HG03066 (cell line): ENCODE measurements at regions not wholly inside any gene's neighbourhood (a gene's known extent, or its start where the extent isn't known, plus 50 kb on each side); places are given as distances from the start of the nearest gene placed in this dataset.
"Not testable (repeated sequence)": the region's sequence is repeated elsewhere in the genome, so short reads cannot be mapped to it uniquely, and the experiment has no call there.

Experiments used
- ATAC-seq: cut with Tn5 transposase; IDR thresholded peaks from one replicate; pipeline ENCODE4 v1.9.1; 2021; ENCODE audit warnings: low read depth; ENCODE audit not compliant: unreplicated experiment

DNA sequence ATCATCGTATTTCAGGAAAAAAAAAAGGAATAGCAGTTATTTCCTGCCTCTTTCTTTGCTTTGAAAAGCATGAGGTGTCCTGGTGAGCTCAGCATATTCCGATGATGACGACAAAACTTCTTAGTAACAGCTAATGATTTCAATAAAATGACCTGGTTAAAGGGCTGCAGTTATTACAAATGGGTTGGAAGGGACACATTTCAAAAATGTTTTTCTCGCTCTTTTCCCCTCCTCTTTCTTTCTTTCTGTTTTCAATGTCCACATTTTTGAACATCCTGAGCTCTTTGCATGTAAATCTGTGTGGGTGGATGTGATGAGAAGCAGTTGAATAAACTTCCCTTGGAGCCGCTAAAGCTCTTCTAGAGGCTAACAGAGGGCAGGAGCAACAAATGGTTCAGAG, 186.8 kb upstream of the SLC27A6 start:
- no peak for ATAC-seq

GRCh38 chr5:128782446-128782845, 182.8 kb upstream of the SLC27A6 start:
- no peak for ATAC-seq

DNA sequence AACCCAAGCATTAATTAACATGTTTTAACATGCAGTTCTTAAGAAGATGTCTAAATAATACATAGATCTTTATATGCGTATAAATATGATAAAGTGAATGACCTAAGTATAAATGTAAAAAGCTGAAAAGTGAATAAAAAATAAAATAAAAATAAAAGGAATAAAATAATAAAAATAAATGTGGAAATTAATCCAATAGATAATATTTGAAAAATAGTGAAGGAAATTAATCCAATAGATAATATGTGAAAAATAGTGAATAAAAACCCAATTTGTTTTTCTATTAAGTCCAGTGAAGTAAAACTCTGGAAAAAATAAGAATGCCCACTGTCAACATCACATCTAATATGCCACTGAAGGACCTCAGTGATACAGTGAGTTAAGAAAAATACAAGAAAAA, 180.6 kb upstream of the SLC27A6 start:
- no peak for ATAC-seq

DNA sequence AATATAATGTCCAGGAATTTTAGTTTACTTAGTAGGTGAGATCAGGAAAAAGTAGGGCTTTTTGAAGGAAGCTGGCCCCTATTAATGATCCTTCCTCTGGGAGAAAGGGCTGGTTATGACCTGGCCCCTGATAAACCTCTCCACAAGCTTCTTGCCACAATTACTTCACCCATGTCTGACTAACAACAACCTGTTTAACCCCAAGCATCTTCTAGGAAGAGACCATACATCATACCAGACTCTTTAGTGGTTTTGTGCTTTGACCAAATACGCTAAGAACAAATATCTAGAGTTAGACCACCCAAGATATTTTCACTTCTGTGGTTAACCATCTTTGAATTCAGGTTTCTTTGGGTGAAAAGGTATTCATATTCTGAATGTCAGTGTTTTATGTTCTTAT, 174.0 kb upstream of the SLC27A6 start:
- ATAC-seq, result no peak

DNA sequence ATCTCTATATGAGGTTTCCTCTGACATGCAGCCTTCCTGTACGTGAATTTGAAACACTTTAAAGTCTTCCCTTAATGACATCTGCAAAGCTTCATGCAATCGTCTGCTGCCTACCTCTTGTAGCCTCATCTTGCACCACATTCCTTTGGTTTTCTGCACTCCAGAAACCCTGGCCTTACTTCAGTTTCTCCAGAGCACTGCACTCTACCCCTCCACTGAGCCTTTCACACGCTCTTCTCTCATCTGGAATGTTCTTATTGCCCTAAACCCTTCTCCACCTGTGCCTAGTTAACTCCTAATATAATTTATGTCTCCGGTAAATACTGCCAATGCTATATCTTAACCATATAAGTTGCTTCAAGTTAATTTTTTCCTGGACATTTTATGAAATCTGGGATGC, 168.8 kb upstream of the SLC27A6 start:
- ATAC-seq, result no peak

GRCh38 chr5:128798871-128799270, 166.4 kb upstream of the SLC27A6 start:
- ATAC-seq, result no peak

- ATAC-seq, result no peak
Observed at GRCh38 chr5:128799945-128800344, 165.3 kb upstream of the SLC27A6 start.

DNA sequence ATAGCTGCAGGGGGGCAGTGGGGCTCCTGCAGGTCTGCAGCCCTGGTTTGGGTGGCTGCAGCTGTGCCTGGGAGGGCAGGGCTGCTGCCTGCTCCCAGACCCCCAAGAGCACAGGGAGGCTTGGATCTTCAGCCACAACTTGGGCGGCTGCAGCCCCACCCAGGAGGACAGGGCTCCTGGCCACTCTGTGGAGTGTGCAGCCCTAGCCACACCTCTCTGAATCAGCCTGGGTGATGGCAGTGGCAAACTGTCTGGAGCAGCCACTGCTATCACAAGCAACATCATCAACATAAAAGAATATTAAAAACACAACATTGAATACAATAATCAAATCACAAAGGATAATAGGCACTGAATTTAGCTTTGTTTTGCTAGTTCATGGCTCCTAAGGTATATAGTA, 164.9 kb upstream of the SLC27A6 start:
- no peak for ATAC-seq

DNA sequence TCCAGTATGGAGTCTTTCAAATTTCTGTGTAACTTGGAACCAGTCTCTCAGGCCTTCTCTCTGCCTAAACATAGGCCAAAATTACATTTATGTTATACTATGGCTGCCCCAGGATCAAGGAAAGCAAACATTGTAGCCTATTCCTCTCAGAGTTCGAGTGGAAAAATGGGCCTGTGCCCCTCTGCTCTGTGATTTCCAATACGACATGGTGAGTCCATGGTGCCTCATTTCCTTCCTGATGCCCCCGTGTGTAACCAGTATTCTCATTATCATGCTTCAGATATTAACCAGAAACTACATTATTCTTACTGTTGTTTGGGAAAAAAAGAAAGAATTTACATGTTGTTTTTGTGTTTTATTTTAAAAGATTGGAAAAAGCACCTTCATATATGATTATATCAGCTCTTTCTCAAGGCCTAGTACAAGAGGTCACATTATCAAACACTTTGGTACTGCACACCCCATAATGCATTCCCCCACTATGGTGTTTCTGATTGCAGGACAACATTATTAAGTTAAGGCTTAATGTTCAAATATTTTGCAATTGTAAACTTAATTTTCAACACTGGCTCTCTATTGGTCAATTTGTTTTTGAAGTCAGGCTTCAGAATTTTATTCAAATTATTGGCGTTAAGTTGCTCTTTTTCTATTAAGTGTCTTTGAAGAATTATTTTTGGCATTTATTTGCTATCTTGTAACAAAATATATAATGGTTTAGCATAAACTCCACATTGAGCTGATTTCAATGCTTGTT, 151.8 kb upstream of the SLC27A6 start:
- no peak for ATAC-seq

DNA sequence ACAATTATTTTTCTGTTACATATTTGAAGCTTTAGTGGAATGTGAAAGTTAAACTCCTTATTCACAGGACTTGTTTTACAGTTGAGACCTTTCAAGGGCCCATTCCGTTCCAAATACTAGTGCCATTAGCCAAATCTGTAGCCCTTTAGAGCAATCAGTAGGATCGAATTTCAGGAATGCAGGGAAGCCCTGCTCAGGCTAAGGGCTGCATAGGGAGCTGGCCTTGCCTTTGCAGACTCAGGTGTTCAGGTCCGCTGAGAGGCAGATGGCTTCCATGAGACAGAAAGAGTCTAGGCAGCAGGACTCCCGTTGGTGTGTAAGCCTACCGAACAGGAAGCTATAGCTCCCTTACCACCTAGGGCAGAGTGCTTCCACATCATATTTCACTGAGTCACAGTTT, 150.1 kb upstream of the SLC27A6 start:
- ATAC-seq, result no peak

DNA sequence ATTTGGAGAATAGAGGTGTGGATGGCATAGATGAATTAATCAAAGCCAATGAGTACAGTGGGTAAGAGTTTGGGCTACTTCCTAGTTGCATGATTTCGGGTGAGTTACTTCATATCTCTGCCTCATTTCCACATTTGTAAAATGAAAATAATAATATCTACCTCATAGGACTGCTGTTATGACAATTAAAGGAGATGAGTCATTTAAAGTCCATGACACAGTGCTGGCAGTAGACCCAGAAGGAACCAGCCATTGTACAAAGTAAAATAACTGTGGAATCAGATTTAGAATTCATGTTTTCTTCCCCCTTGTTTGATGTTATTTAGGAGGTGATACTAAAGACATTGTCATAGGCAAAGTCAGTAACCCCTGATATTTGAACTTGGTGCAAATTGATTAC, 139.5 kb upstream of the SLC27A6 start:
- ATAC-seq, result no peak

- ATAC-seq, result no peak
Observed at GRCh38 chr5:128826275-128826674, 139.0 kb upstream of the SLC27A6 start.

GRCh38 chr5:128836571-128836970, 128.7 kb upstream of the SLC27A6 start:
- no peak for ATAC-seq

DNA sequence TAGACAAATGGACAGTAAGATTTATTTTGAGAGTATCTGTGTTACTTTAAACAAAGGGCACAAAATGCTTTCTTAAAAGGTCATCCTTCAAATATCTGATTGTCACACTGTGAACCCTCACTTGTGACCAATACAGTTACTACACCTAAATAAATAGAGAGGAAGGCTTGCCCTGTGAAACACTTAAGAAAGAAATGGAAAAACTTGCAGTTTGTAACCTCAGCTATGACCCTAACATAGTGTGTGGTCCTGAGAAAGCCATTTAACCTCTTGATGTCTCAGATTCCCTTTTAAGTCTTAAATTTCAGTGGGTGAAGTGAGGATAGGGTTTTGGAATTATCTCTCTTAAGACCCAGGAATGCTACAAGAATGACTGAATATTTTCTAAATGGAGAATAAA, 126.7 kb upstream of the SLC27A6 start:
- ATAC-seq, result no peak

DNA sequence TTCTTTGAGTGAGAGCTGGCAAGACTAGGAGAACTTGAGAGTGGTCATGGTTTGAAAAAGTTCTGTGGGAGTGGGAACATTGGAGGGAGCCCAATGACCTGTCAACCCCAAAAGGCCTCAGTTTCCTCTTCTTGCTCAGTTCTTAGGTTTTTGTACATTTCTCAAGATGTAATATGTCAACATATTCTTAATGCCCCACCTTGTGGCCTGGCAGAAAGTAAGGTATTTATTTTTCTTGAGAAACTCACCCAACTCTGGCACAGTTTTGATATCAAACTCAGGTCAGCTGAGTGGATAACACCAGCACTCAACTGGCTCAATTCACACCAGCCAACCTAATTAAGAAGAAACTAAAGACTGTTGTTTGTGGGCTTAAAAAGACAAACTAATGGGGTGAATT, 123.0 kb upstream of the SLC27A6 start:
- no peak for ATAC-seq

- ATAC-seq, result no peak
Observed at GRCh38 chr5:128844354-128844923, 120.8 kb upstream of the SLC27A6 start.

DNA sequence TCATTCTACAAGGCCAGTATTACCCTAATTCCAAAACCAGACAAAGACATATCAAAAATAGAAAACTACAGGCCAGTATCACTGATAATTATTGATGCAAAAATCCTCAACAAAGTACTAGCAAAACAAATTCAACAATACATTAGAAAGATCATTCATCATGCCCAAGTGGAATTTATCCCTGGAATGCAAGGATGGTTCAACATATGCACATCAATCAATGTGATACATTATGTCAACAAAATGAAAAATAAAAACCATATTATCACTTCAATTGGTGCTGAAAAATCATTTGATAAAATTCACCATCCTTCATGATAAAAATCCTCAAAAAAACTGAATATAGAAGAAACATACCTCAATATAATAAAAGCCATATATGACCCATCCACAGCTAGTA, 115.2 kb upstream of the SLC27A6 start:
- ATAC-seq, result no peak

GRCh38 chr5:128854931-128855330, 110.4 kb upstream of the SLC27A6 start:
- ATAC-seq, result no peak

GRCh38 chr5:128857076-128857677, 108.1 kb upstream of the SLC27A6 start:
- no peak for ATAC-seq

DNA sequence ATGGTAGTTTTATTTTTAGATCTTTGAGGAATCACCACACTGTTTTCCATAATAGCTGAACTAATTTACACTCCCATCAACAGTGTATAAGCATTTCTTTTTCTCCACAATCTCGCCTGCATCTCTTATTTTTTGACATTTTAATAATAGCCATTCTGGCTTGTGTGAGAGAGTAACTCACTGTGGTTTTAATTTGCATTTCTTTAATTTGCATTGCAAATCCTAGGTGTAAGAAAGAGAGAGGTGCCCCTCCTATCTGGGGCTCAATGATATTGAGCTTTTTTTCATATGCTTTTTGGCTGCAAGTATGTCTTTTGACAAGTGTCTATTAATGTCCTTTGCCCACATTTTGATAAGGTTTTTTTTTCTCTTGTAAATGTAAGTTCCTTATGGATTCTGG, 106.3 kb upstream of the SLC27A6 start:
- no peak for ATAC-seq

DNA sequence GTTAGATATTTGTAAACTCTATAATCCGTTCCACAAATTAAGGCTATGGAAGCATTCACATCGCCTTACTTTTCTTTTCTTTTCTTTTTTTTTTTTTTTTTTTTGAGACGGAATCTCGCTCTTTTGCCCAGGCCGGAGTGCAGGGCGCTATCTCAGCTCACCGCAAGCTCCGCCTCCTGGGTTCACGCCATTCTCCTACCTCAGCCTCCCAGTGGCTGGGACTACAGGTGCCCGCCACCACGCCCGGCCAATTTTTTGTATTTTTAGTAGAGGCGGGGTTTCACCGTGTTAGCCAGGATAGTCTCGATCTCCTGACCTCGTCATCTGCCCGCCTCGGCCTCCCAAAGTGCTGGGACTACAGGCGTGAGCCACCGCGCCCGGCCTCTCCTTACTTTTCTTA, 104.1 kb upstream of the SLC27A6 start:
- not testable (repeated sequence) for ATAC-seq

GRCh38 chr5:128869970-128870369, 95.3 kb upstream of the SLC27A6 start:
- no peak for ATAC-seq
